GM10248 (cell line): ENCODE measurements at regions not wholly inside any gene's neighbourhood (a gene's known extent, or its start where the extent isn't known, plus 50 kb on each side); places are given as distances from the start of the nearest gene placed in this dataset.
"Not testable (repeated sequence)": the region's sequence is repeated elsewhere in the genome, so short reads cannot be mapped to it uniquely, and the experiment has no call there.

Experiments
- CTCF ChIA-PET: fragments of 300-600 bp; sonication (Branson Sonifier 250); formaldehyde crosslinking; extraction: SDS; loops from one replicate; lab custom pipeline; 2021; ENCODE audit warnings: antibody characterized with exemption; lab: Yijun Ruan, JAX
- POLR2A ChIA-PET: fragments of 350-650 bp; sonication (Branson Sonifier 250); formaldehyde crosslinking; extraction: SDS; loops from one replicate; lab custom pipeline; 2020; ENCODE audit warnings: antibody characterized with exemption; lab: Yijun Ruan, JAX
- DNase-seq: peaks from one replicate; pipeline ENCODE4 v3.0.0; 2012; ENCODE audit errors: extremely low spot score
- CTCF ChIP-seq: IDR thresholded peaks from 2 replicates; pipeline ENCODE4 v1.5.1; 2012; ENCODE audit warnings: mild to moderate bottlenecking, low read depth; ENCODE audit errors: extremely low read depth, missing control alignments, control extremely low read depth

GRCh38 chr14:57150449-57150848, 118.3 kb downstream of the EXOC5 start:
- ChIA-PET POLR2A (no interaction called here), CTCF (no interaction called here)
- TF ChIP-seq CTCF = no peak
- no peak for DNase-seq

GRCh38 chr14:57139173-57139572, 129.5 kb downstream of the EXOC5 start:
- no peak for DNase-seq
- no peak for TF ChIP-seq CTCF
- POLR2A ChIA-PET = no interaction called here
- CTCF ChIA-PET = interaction anchor here (1.0 kb wide), 1 partner anchor 16 kb away, joined by 4 read pairs; no protein-coding TSS in a partner anchor

GRCh38 chr14:57136669-57137328, 131.9 kb downstream of the EXOC5 start:
- CTCF ChIA-PET = no interaction called here
- POLR2A ChIA-PET = no interaction called here
- no peak for DNase-seq
- no peak for TF ChIP-seq CTCF

- POLR2A ChIA-PET, CTCF ChIA-PET, DNase-seq: not testable (repeated sequence)
These were observed 140.9 kb downstream of the EXOC5 start for GRCh38 chr14:57127809-57128208.

- ChIA-PET CTCF (interaction anchor here (1.3 to 2.1 kb wide), 4 partner anchors 9 to 24 kb away, joined by 3 to 5 read pairs (median 4); no protein-coding TSS in a partner anchor), POLR2A (no interaction called here)
- TF ChIP-seq CTCF = no peak
- DNase-seq = no peak
These were observed 146.6 kb downstream of the EXOC5 start for GRCh38 chr14:57122129-57122528.

GRCh38 chr14:57112072-57112807, 156.5 kb downstream of the EXOC5 start:
- DNase-seq, CTCF ChIA-PET, POLR2A ChIA-PET: not testable (repeated sequence)

- CTCF ChIA-PET, POLR2A ChIA-PET: not testable (repeated sequence)
These were observed 158.3 kb downstream of the EXOC5 start for GRCh38 chr14:57110411-57110810.

GRCh38 chr14:57091030-57091608, 177.6 kb downstream of the EXOC5 start:
- no peak for DNase-seq
- no peak for TF ChIP-seq CTCF
- ChIA-PET CTCF (no interaction called here), POLR2A (no interaction called here)

More at GRCh38 chr14:57110411-57110810, 158.3 kb downstream of the EXOC5 start:
- not testable (repeated sequence) for DNase-seq
